Liver (tissue), 7 donors: ENCODE measurements at regions not wholly inside any gene's neighbourhood (a gene's known extent, or its start where the extent isn't known, plus 50 kb on each side); places are given as distances from the start of the nearest gene placed in this dataset.

Source experiments
- DNase-seq: peaks from one replicate; pipeline ENCODE4 v3.0.0-alpha.2; 2017; ENCODE audit warnings: low spot score
- H3K27ac ChIP-seq, 2 donors: one replicate each; pipeline ENCODE4 v1.7.0; 2013; ENCODE audit warnings: inconsistent platforms in 2 of 2, low read length in 2 of 2, control low read depth in 1 of 2, low read depth in 1 of 2, mild to moderate bottlenecking in 1 of 2
- H3K27me3 ChIP-seq, 4 donors: one replicate each; pipeline versions ENCODE4 v1.6.1 to v1.7.0; 2013; ENCODE audit warnings: low read length in 3 of 4, inconsistent platforms in 1 of 4, mild to moderate bottlenecking in 1 of 4, moderate library complexity in 1 of 4; ENCODE audit not compliant: control insufficient read depth in 4 of 4, insufficient read depth in 4 of 4
- H3K36me3 ChIP-seq, 4 donors: one replicate each; pipeline versions ENCODE4 v1.6.1 to v1.7.0; 2013; ENCODE audit warnings: low read length in 3 of 4, mild to moderate bottlenecking in 3 of 4, low read depth in 1 of 4, moderate library complexity in 1 of 4; ENCODE audit not compliant: control insufficient read depth in 4 of 4, insufficient read depth in 3 of 4
- H3K4me1 ChIP-seq, 4 donors: one replicate each; pipeline versions ENCODE4 v1.6.1 to v1.7.0; 2013; ENCODE audit warnings: low read length in 3 of 4, mild to moderate bottlenecking in 3 of 4, moderate library complexity in 1 of 4; ENCODE audit not compliant: control insufficient read depth in 4 of 4, insufficient read depth in 4 of 4
- H3K4me3 ChIP-seq, 3 donors: one replicate each; pipeline versions ENCODE4 v1.6.1 to v1.7.0; 2013; ENCODE audit warnings: low read length in 3 of 3, control low read depth in 1 of 3, low read depth in 1 of 3, mild to moderate bottlenecking in 1 of 3
- H3K9ac ChIP-seq, 2 donors: one replicate each; pipeline ENCODE4 v1.7.0; 2013; ENCODE audit warnings: low read length in 2 of 2, mild to moderate bottlenecking in 2 of 2, moderate library complexity in 2 of 2, control low read depth in 1 of 2, low read depth in 1 of 2
- H3K9me3 ChIP-seq, 4 donors: one replicate each; pipeline versions ENCODE4 v1.6.1 to v1.7.0; 2013; ENCODE audit warnings: low read length in 3 of 4; ENCODE audit not compliant: control insufficient read depth in 4 of 4
- HNF4A ChIP-seq, 2 donors: conservative IDR thresholded peaks; 2 replicates each; pipeline ENCODE4 v1.6.1; 2016; ENCODE audit warnings: antibody characterized with exemption in 2 of 2, mild to moderate bottlenecking in 2 of 2
- HNF4G ChIP-seq: IDR thresholded peaks from 2 replicates; pipeline ENCODE4 v1.6.1; 2016; ENCODE audit warnings: antibody characterized with exemption
- JUND ChIP-seq, 2 donors: IDR thresholded peaks; 2 replicates each; pipeline ENCODE4 v1.6.1; 2016; ENCODE audit warnings: antibody characterized with exemption in 2 of 2
- NR2F2 ChIP-seq: IDR thresholded peaks from 2 replicates; pipeline ENCODE4 v1.6.1; 2016; ENCODE audit warnings: antibody characterized with exemption
- RAD21 ChIP-seq, 2 donors: IDR thresholded peaks; 2 replicates each; pipeline ENCODE4 v1.6.1; 2016; ENCODE audit warnings: antibody characterized with exemption in 2 of 2, mild to moderate bottlenecking in 2 of 2
- RXRA ChIP-seq, 2 donors: IDR thresholded peaks; 2 replicates each; pipeline ENCODE4 v1.6.1; 2017 to 2018; ENCODE audit warnings: antibody characterized with exemption in 2 of 2, mild to moderate bottlenecking in 1 of 2
- SP1 ChIP-seq: IDR thresholded peaks from 2 replicates; pipeline ENCODE4 v1.6.1; 2018; ENCODE audit warnings: antibody characterized with exemption, mild to moderate bottlenecking
- TAF1 ChIP-seq: conservative IDR thresholded peaks from 2 replicates; pipeline ENCODE4 v1.6.1; 2016; ENCODE audit warnings: antibody characterized with exemption, mild to moderate bottlenecking
- WGBS: extraction: QIAGEN DNeasy Blood & Tissue Kit; methylation state at CpG from one replicate; pipeline ENCODE4 v1.1.7; 2013; 5-methylcytosine and 5-hydroxymethylcytosine counted together
- TF ChIP-seq, protein P1 (sequence below): IDR thresholded peaks from 2 replicates; pipeline ENCODE4 v1.6.1; 2016; ENCODE audit warnings: antibody characterized with exemption
- TF ChIP-seq, protein P2 (sequence below): IDR thresholded peaks from 2 replicates; pipeline ENCODE4 v1.6.1; 2016; ENCODE audit warnings: antibody characterized with exemption
- donor health status: healthy.
- donor health status: healthy.
- donor health status: healthy.
- donor health status: healthy.

DNA sequence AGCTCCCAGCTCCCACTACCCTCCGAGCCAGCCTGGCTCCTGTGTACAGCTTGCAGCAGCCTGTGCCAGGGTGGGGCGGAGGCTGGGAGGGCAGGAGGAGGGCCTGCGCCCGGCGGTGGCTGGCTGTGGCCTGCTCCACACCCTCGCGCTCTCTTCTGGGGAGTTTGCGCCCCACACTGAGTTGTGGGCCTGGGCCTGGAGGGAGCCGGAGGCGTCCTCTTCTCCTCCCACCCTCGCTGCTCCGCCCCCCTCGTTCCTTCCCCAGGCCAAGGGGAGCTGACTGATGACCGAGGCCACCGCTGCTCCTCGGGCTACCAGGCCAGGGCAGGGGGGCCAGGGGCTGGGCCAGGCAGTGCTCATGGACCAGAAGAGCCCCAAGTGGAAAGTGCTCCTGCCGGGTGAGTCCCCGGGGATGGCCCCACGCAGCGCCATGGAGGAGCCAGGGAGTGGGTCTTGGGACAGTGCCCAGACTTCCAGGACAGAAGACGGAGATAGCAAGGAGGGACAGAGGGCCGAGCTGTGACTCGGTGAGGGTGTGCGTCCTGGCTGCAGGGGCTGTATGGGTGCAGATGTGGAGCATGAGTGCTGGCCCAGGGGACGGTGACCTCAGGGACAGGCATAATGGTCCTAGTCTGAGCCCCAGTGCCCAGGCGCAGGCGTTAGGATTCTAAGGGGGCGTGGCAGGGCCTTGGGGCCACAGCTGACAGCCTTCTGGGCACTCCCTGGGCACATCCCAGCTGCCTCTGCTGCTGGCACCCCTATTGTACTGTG is 242.1 kb upstream of the GSE1 start:
- Histone ChIP-seq H3K9me3 (no peaks in the 10 kb centered on the region), H3K4me1 (peaks cover 5 to 17% (median 11%) of the 10 kb centered on the region in 4 donors), H3K9ac (no peak overlapping the region), H3K4me3 (no peak overlapping the region), H3K36me3 (no peaks in the 10 kb centered on the region), H3K27me3 (no peaks in the 10 kb centered on the region), H3K27ac (no peak overlapping the region)
- DNase-seq, result no peak
- no peak for TF ChIP-seq JUND (IDR thresholded peaks at IDR 0.05)
- TF ChIP-seq RXRA (IDR thresholded peaks at IDR 0.05), result peak in 1 of 2 donors; percentile 21
- 72% methylated on average over 28 of the region's 28 CpGs for WGBS

DNA sequence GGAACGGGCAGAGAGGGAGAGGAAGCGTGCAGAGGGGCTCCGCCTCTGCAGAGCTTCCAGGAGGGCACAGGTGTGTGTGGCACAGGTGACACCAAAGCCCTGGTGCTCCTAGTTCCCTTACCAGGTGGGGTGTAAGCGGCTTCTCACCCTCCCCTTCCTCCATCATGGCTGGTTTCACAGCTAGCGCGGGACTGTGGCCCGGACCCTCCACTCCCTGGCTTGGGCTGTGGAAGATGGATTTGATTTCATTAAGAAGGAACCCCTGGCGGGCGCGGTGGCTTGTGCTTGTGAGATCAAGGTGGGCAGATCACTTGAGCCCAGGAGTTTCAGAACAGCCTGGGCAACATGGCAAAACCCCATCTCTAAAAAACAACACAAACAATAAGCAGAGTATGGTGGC is 241.2 kb upstream of the GSE1 start:
- WGBS, result 93% methylated on average over 10 of the region's 10 CpGs
- DNase-seq, result no peak
- H3K36me3 ChIP-seq, result no peaks in the 10 kb centered on the region
- no peak overlapping the region for H3K4me3 ChIP-seq
- no peak for TF ChIP-seq TAF1
- TF ChIP-seq NR2F2, result no peak
- no peak for TF ChIP-seq RXRA (IDR thresholded peaks at IDR 0.05)
- TF ChIP-seq, protein P1, sequence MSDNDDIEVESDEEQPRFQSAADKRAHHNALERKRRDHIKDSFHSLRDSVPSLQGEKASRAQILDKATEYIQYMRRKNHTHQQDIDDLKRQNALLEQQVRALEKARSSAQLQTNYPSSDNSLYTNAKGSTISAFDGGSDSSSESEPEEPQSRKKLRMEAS, result no peak
- no peak for TF ChIP-seq RAD21 (IDR thresholded peaks at IDR 0.05)
- no peak for TF ChIP-seq HNF4A (conservative IDR thresholded peaks at IDR 0.05)
- no peak for TF ChIP-seq JUND (IDR thresholded peaks at IDR 0.05)
- no peak for TF ChIP-seq HNF4G
- no peak overlapping the region for H3K9ac ChIP-seq
- H3K27me3 ChIP-seq, result no peaks in the 10 kb centered on the region
- no peaks in the 10 kb centered on the region for H3K9me3 ChIP-seq
- H3K27ac ChIP-seq, result no peak overlapping the region
- H3K4me1 ChIP-seq, result peaks cover 10 to 26% (median 19%) of the 10 kb centered on the region in 4 donors

DNA sequence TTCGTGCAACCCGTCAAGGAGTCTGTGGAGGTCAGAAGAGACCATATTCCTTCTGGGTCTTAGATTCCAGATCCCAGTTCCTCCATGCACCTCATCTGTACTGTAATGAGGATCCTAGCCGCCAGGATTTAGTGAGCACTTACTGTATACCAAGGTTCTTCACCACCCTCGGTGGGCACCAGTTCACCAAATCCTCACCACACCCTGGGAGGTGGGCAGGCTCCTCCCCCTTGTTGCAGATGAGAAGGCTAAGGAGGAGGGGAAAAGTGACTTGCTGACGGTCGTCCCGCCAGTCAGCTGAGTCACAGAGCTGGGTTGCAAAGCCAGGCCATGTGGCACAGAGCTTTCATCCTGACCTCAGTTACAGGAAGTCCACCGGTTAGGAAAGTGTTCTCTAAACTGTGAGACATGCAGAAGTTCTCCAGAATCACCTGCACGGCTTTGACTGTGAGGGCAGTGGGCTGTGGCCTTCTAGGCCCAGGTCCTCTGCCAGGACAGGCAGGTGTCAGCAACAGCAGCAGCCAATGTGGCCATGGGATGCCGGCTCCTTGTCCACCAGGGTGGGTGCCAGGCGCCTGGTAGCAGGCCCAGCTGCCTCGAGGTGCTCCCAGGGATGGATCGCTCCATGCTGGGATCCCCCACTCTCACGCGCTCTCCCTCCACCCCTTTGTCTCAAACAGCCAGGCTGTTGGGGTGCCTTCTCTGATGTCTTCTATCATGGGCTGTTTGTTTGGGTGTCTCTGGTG is 240.3 kb upstream of the GSE1 start:
- H3K27ac ChIP-seq, result no peak overlapping the region
- no peaks in the 10 kb centered on the region for H3K9me3 ChIP-seq
- TF ChIP-seq, protein P2, sequence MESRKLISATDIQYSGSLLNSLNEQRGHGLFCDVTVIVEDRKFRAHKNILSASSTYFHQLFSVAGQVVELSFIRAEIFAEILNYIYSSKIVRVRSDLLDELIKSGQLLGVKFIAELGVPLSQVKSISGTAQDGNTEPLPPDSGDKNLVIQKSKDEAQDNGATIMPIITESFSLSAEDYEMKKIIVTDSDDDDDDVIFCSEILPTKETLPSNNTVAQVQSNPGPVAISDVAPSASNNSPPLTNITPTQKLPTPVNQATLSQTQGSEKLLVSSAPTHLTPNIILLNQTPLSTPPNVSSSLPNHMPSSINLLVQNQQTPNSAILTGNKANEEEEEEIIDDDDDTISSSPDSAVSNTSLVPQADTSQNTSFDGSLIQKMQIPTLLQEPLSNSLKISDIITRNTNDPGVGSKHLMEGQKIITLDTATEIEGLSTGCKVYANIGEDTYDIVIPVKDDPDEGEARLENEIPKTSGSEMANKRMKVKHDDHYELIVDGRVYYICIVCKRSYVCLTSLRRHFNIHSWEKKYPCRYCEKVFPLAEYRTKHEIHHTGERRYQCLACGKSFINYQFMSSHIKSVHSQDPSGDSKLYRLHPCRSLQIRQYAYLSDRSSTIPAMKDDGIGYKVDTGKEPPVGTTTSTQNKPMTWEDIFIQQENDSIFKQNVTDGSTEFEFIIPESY, result no peak
- TF ChIP-seq SP1 (peak; percentile 26), RXRA (IDR thresholded peaks at IDR 0.05) (peak in 1 of 2 donors; percentile 82), HNF4A (conservative IDR thresholded peaks at IDR 0.05) (peak; percentile 28 to 70)
- H3K36me3 ChIP-seq, result no peaks in the 10 kb centered on the region
- DNase-seq, result no peak
- H3K4me3 ChIP-seq, result no peak overlapping the region
- H3K9ac ChIP-seq, result no peak overlapping the region
- H3K4me1 ChIP-seq, result peaks cover 11 to 28% (median 19%) of the 10 kb centered on the region in 4 donors
- WGBS, result 75% methylated on average over 15 of the region's 15 CpGs
- no peaks in the 10 kb centered on the region for H3K27me3 ChIP-seq
